Liver (tissue), 8 donors: ENCODE measurements at regions not wholly inside any gene's neighbourhood (a gene's known extent, or its start where the extent isn't known, plus 50 kb on each side); places are given as distances from the start of the nearest gene placed in this dataset.

Experiments
- DNase-seq: peaks from one replicate; pipeline ENCODE4 v3.0.0-alpha.2; 2017; ENCODE audit warnings: low spot score
- H3K27ac ChIP-seq, 2 donors: one replicate each; pipeline ENCODE4 v1.7.0; 2013; ENCODE audit warnings: inconsistent platforms in 2 of 2, low read length in 2 of 2, control low read depth in 1 of 2, low read depth in 1 of 2, mild to moderate bottlenecking in 1 of 2
- H3K27me3 ChIP-seq, 4 donors: one replicate each; pipeline versions ENCODE4 v1.6.1 to v1.7.0; 2013; ENCODE audit warnings: low read length in 3 of 4, inconsistent platforms in 1 of 4, mild to moderate bottlenecking in 1 of 4, moderate library complexity in 1 of 4; ENCODE audit not compliant: control insufficient read depth in 4 of 4, insufficient read depth in 4 of 4
- H3K36me3 ChIP-seq, 4 donors: one replicate each; pipeline versions ENCODE4 v1.6.1 to v1.7.0; 2013; ENCODE audit warnings: low read length in 3 of 4, mild to moderate bottlenecking in 3 of 4, low read depth in 1 of 4, moderate library complexity in 1 of 4; ENCODE audit not compliant: control insufficient read depth in 4 of 4, insufficient read depth in 3 of 4
- H3K4me1 ChIP-seq, 4 donors: one replicate each; pipeline versions ENCODE4 v1.6.1 to v1.7.0; 2013; ENCODE audit warnings: low read length in 3 of 4, mild to moderate bottlenecking in 3 of 4, moderate library complexity in 1 of 4; ENCODE audit not compliant: control insufficient read depth in 4 of 4, insufficient read depth in 4 of 4
- H3K4me3 ChIP-seq, 3 donors: one replicate each; pipeline versions ENCODE4 v1.6.1 to v1.7.0; 2013; ENCODE audit warnings: low read length in 3 of 3, control low read depth in 1 of 3, low read depth in 1 of 3, mild to moderate bottlenecking in 1 of 3
- H3K9ac ChIP-seq, 2 donors: one replicate each; pipeline ENCODE4 v1.7.0; 2013; ENCODE audit warnings: low read length in 2 of 2, mild to moderate bottlenecking in 2 of 2, moderate library complexity in 2 of 2, control low read depth in 1 of 2, low read depth in 1 of 2
- H3K9me3 ChIP-seq, 4 donors: one replicate each; pipeline versions ENCODE4 v1.6.1 to v1.7.0; 2013; ENCODE audit warnings: low read length in 3 of 4; ENCODE audit not compliant: control insufficient read depth in 4 of 4
- ATF3 ChIP-seq: IDR thresholded peaks from 2 replicates; pipeline ENCODE4 v1.6.1; 2016; ENCODE audit warnings: antibody characterized with exemption
- CTCF ChIP-seq: fragments of 150-350 bp; IDR thresholded peaks from 2 replicates; pipeline ENCODE4 v1.5.1; 2017; ENCODE audit warnings: improper control_type of control experiment, low read depth, low read length; ENCODE audit not compliant: missing input control
- EGR1 ChIP-seq, 2 donors: IDR thresholded peaks; 2 replicates each; pipeline ENCODE4 v1.6.1; 2016 to 2018; ENCODE audit warnings: antibody characterized with exemption in 2 of 2, low read depth in 2 of 2
- FOXA1 ChIP-seq: IDR thresholded peaks from 2 replicates; pipeline ENCODE4 v1.6.1; 2016; ENCODE audit warnings: antibody characterized with exemption
- FOXA2 ChIP-seq: IDR thresholded peaks from 2 replicates; pipeline ENCODE4 v1.6.1; 2016; ENCODE audit warnings: antibody characterized with exemption
- GABPA ChIP-seq, 2 donors: IDR thresholded peaks in 1 of 2; conservative IDR thresholded peaks in 1 of 2; 2 replicates each; pipeline ENCODE4 v1.6.1; 2016; ENCODE audit warnings: antibody characterized with exemption in 2 of 2, mild to moderate bottlenecking in 1 of 2, moderate library complexity in 1 of 2
- HNF4G ChIP-seq: IDR thresholded peaks from 2 replicates; pipeline ENCODE4 v1.6.1; 2016; ENCODE audit warnings: antibody characterized with exemption
- MAX ChIP-seq: IDR thresholded peaks from 2 replicates; pipeline ENCODE4 v1.6.1; 2016; ENCODE audit warnings: antibody characterized with exemption
- REST ChIP-seq: IDR thresholded peaks from 2 replicates; pipeline ENCODE4 v1.6.1; 2016; ENCODE audit warnings: antibody characterized with exemption, mild to moderate bottlenecking
- RXRA ChIP-seq, 2 donors: IDR thresholded peaks; 2 replicates each; pipeline ENCODE4 v1.6.1; 2017 to 2018; ENCODE audit warnings: antibody characterized with exemption in 2 of 2, mild to moderate bottlenecking in 1 of 2
- SP1 ChIP-seq: IDR thresholded peaks from 2 replicates; pipeline ENCODE4 v1.6.1; 2018; ENCODE audit warnings: antibody characterized with exemption, mild to moderate bottlenecking
- TAF1 ChIP-seq: conservative IDR thresholded peaks from 2 replicates; pipeline ENCODE4 v1.6.1; 2016; ENCODE audit warnings: antibody characterized with exemption, mild to moderate bottlenecking
- WGBS: extraction: QIAGEN DNeasy Blood & Tissue Kit; methylation state at CpG from one replicate; pipeline ENCODE4 v1.1.7; 2013; 5-methylcytosine and 5-hydroxymethylcytosine counted together
- donor health status: healthy.
- donor health status: healthy.
- donor health status: healthy.
- donor health status: healthy.
- donor health status: healthy.

- H3K36me3 ChIP-seq, result no peaks in the 10 kb centered on the region
- no peaks in the 10 kb centered on the region for H3K9me3 ChIP-seq
- 85% methylated on average over 2 of the region's 2 CpGs for WGBS
- DNase-seq, result no peak
- TF ChIP-seq FOXA1 (no peak), ATF3 (no peak), MAX (no peak), RXRA (IDR thresholded peaks at IDR 0.05) (no peak), TAF1 (no peak), EGR1 (IDR thresholded peaks at IDR 0.05; ENCODE audit: low read depth in 2 of 2) (no peak), GABPA (IDR thresholded peaks at IDR 0.05 in 1 of 2, conservative IDR thresholded peaks at IDR 0.05 in 1 of 2) (no peak)
- no peaks in the 10 kb centered on the region for H3K27me3 ChIP-seq
- no peak overlapping the region for H3K4me3 ChIP-seq
- H3K4me1 ChIP-seq, result no peaks in the 10 kb centered on the region
- H3K27ac ChIP-seq, result no peak overlapping the region
- H3K9ac ChIP-seq, result no peak overlapping the region
Measured at GRCh38 chr10:65622608-65623007, 1303.2 kb upstream of the LRRTM3 start.

- Histone ChIP-seq H3K27me3 (no peaks in the 10 kb centered on the region), H3K9me3 (peaks cover 0 to 3% (median 1%) of the 10 kb centered on the region in 4 donors), H3K36me3 (peaks cover 0 to 3% (median 0%) of the 10 kb centered on the region in 4 donors), H3K4me1 (no peaks in the 10 kb centered on the region), H3K4me3 (no peak overlapping the region), H3K9ac (no peak overlapping the region), H3K27ac (no peak overlapping the region)
- WGBS, result 93% methylated on average over 6 of the region's 6 CpGs
- DNase-seq, result no peak
- TF ChIP-seq REST (no peak), RXRA (IDR thresholded peaks at IDR 0.05) (no peak), ATF3 (no peak), TAF1 (no peak), SP1 (no peak), FOXA2 (no peak), EGR1 (IDR thresholded peaks at IDR 0.05; ENCODE audit: low read depth in 2 of 2) (no peak), GABPA (IDR thresholded peaks at IDR 0.05 in 1 of 2, conservative IDR thresholded peaks at IDR 0.05 in 1 of 2) (no peak), CTCF (no peak), HNF4G (no peak)
Measured at GRCh38 chr10:65628493-65629139, 1297.2 kb upstream of the LRRTM3 start.
